Activated T-helper 2 cell treated with anti-CD3 and anti-CD28 coated beads, Interferon-gamma antibody, Interleukin-2, Interleukin-4, amounts not matched to agents 10 μg/mL and 5 μg/mL and 100 μg/mL, durations not matched to agents 14 hours and 24 hours and 36 hours (primary cell): ENCODE measurements at regions not wholly inside any gene's neighbourhood (a gene's known extent, or its start where the extent isn't known, plus 50 kb on each side); places are given as distances from the start of the nearest gene placed in this dataset.

Experiments used
- DNase-seq: peaks from one replicate; pipeline ENCODE4 v3.0.0; 2021; ENCODE audit warnings: low spot score
- H3K27ac Mint-ChIP-seq: one replicate; pipeline ENCODE4 v1.8.0; 2021; ENCODE audit warnings: mixed read lengths
- H3K27me3 Mint-ChIP-seq: one replicate; pipeline ENCODE4 v1.8.0; 2021; ENCODE audit warnings: low read depth, mixed read lengths
- H3K36me3 Mint-ChIP-seq: one replicate; pipeline ENCODE4 v1.8.0; 2021; ENCODE audit warnings: low read depth, mixed read lengths
- H3K4me1 Mint-ChIP-seq: one replicate; pipeline ENCODE4 v1.8.0; 2021; ENCODE audit warnings: low read depth, mixed read lengths
- H3K4me3 Mint-ChIP-seq: one replicate; pipeline ENCODE4 v1.8.0; 2021; ENCODE audit warnings: low read depth, mild to moderate bottlenecking, moderate library complexity, mixed read lengths
- H3K9me3 Mint-ChIP-seq: one replicate; pipeline ENCODE4 v1.8.0; 2021; ENCODE audit warnings: mixed read lengths
- intact Hi-C: fragments of 100-400 bp; cut with micrococcal nuclease; formaldehyde crosslinking; loops from one replicate; pipeline ENCODE4 v1.15.1; 2023

GRCh38 chr3:175890066-175890465 lies 1030.9 kb downstream of the NAALADL2 start:
- no peak for DNase-seq
- H3K4me3 Mint-ChIP-seq, result no peak overlapping the region
- no peak overlapping the region for H3K27ac Mint-ChIP-seq
- H3K27me3 Mint-ChIP-seq, result no peaks in the 10 kb centered on the region
- no peaks in the 10 kb centered on the region for H3K4me1 Mint-ChIP-seq
- no peaks in the 10 kb centered on the region for H3K36me3 Mint-ChIP-seq
- peaks cover 14% of the 10 kb centered on the region for H3K9me3 Mint-ChIP-seq
- intact Hi-C loops, result no loop called here

DNA sequence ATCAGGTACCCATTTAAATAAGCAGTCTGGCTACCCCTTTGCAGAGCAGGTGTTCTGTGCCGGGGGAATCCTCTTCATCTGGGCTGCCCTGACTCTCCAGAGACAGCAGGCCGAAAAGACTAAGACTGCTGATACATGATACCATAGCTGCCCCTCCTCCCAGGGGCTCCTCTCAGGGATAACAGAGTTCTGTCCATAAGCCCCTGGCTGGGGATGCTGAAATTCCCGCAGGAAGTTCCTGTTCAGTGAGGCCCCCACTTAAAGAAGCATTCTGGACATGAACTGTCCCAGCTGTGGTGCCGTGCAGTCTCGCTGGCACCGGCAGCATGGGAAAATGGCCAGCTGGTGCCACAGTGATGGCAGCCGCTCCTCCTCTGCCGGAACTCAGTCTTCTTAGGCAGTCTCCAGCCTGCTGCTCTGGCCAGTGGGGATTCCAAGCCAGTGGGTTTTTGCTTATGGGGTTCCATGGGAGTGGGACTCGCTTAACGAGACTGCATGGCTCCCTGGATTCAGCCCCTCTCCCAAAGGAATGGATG lies 1026.2 kb downstream of the NAALADL2 start:
- Mint-ChIP-seq H3K4me1 (no peaks in the 10 kb centered on the region), H3K27me3 (no peaks in the 10 kb centered on the region), H3K4me3 (no peak overlapping the region), H3K36me3 (no peaks in the 10 kb centered on the region), H3K27ac (no peak overlapping the region), H3K9me3 (peaks cover 22% of the 10 kb centered on the region)
- DNase-seq, result no peak
- intact Hi-C loops, result no loop called here

- no peak overlapping the region for H3K27ac Mint-ChIP-seq
- no peaks in the 10 kb centered on the region for H3K27me3 Mint-ChIP-seq
- no peaks in the 10 kb centered on the region for H3K36me3 Mint-ChIP-seq
- peaks cover 19% of the 10 kb centered on the region for H3K9me3 Mint-ChIP-seq
- no peak for DNase-seq
- intact Hi-C loops, result no loop called here
- H3K4me3 Mint-ChIP-seq, result no peak overlapping the region
- H3K4me1 Mint-ChIP-seq, result no peaks in the 10 kb centered on the region
Observed at GRCh38 chr3:175879417-175879816, 1020.3 kb downstream of the NAALADL2 start.

- DNase-seq, result no peak
- Mint-ChIP-seq H3K4me3 (no peak overlapping the region), H3K9me3 (peaks cover 4% of the 10 kb centered on the region), H3K4me1 (peaks cover 2% of the 10 kb centered on the region), H3K27me3 (no peaks in the 10 kb centered on the region), H3K36me3 (no peaks in the 10 kb centered on the region), H3K27ac (no peak overlapping the region)
- intact Hi-C loops, result no loop called here
Observed at GRCh38 chr3:175869404-175869803, 1010.3 kb downstream of the NAALADL2 start.

DNA sequence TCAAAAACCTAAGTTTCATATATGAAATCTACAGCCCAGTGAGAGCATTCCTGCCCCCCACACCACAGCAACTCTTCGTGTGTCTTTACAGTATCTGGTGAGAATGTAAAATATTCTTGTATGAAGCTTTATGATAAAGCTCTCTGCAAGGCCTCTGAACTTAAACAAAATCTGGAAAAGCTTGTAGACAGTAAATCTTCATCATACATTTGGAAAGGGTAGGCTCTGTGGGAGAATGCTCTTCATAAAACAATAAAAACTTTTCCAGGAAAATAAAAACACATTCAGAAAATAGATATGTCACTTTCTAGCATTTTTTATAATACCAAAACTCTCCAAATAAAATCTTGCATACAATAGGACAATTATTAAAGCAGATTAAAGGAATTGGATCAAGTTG lies 1009.5 kb downstream of the NAALADL2 start:
- H3K27me3 Mint-ChIP-seq, result no peaks in the 10 kb centered on the region
- intact Hi-C loops, result no loop called here
- H3K4me3 Mint-ChIP-seq, result no peak overlapping the region
- H3K4me1 Mint-ChIP-seq, result peaks cover 2% of the 10 kb centered on the region
- H3K27ac Mint-ChIP-seq, result no peak overlapping the region
- H3K36me3 Mint-ChIP-seq, result no peaks in the 10 kb centered on the region
- peaks cover 4% of the 10 kb centered on the region for H3K9me3 Mint-ChIP-seq
- DNase-seq, result no peak

DNA sequence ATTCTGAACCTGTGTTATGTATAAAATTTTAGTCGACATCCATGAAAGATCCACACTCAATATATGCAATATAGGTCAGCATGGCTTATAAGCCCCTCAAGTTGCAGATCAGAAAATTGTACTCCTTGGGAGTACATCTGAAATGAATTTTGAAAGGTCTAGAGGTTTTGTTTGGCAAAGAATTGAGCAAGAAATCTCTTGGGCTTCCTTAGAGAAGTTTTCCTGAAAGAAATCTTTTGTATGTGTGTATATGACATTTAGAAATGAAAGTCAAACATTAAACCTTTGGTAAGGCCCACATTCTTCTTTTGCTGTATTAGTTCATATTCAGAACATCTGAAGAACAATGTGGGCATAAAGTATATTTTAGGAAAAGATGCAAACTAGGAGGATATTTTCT lies 1006.6 kb downstream of the NAALADL2 start:
- DNase-seq, result no peak
- Mint-ChIP-seq H3K9me3 (no peaks in the 10 kb centered on the region), H3K36me3 (no peaks in the 10 kb centered on the region), H3K27me3 (no peaks in the 10 kb centered on the region), H3K27ac (no peak overlapping the region), H3K4me3 (no peak overlapping the region), H3K4me1 (peaks cover 2% of the 10 kb centered on the region)
- intact Hi-C loops, result no loop called here

GRCh38 chr3:175861916-175862315 lies 1002.8 kb downstream of the NAALADL2 start:
- no peak overlapping the region for H3K4me3 Mint-ChIP-seq
- H3K36me3 Mint-ChIP-seq, result no peaks in the 10 kb centered on the region
- H3K27ac Mint-ChIP-seq, result no peak overlapping the region
- H3K4me1 Mint-ChIP-seq, result no peaks in the 10 kb centered on the region
- no peak for DNase-seq
- no peaks in the 10 kb centered on the region for H3K27me3 Mint-ChIP-seq
- no peaks in the 10 kb centered on the region for H3K9me3 Mint-ChIP-seq
- intact Hi-C loops, result no loop called here
